GM21367 (cell line): ENCODE measurements at regions not wholly inside any gene's neighbourhood (a gene's known extent, or its start where the extent isn't known, plus 50 kb on each side); places are given as distances from the start of the nearest gene placed in this dataset.

Experiments used
- ATAC-seq: cut with Tn5 transposase; IDR thresholded peaks from one replicate; pipeline ENCODE4 v1.9.1; 2021; ENCODE audit not compliant: unreplicated experiment

DNA sequence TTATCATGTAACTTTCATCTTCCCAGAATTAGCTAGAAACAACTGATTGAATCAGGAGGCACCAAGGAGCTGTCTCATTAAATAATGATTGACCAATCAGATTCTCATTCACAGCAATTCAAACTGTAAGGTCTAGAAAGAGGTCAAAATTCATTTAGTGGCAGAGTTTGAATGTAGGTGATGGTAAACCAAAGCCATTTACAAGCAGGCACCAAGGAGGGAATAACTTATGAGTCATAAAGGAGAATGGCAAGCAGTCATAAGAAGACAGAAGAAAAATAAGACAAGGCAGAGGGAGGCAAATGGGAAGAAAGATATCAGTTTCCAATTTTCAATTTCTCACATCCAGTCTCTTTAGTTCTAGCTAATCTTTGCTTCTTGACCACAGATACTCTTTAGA, 52.9 kb upstream of the DEFB112 start:
- ATAC-seq: no peak

DNA sequence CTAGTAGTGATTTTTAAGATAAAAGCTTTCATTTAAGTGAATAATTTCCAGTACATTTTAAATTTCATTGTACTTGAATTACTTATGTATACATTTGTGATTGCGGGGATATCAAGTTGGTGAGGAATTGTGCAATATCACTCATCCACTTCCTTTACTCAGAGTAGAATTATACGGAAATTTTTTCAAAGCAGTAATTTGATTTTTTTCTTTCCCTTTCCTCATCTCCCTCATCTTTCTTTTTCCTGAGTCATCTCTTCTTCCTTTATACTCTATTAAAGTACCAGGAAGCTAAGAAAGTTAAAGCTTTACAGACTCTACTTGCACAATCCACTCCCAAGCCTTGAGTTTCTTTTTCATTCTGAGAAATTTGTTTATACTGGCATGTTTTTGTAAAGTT, 60.9 kb upstream of the DEFB112 start:
- ATAC-seq: no peak

DNA sequence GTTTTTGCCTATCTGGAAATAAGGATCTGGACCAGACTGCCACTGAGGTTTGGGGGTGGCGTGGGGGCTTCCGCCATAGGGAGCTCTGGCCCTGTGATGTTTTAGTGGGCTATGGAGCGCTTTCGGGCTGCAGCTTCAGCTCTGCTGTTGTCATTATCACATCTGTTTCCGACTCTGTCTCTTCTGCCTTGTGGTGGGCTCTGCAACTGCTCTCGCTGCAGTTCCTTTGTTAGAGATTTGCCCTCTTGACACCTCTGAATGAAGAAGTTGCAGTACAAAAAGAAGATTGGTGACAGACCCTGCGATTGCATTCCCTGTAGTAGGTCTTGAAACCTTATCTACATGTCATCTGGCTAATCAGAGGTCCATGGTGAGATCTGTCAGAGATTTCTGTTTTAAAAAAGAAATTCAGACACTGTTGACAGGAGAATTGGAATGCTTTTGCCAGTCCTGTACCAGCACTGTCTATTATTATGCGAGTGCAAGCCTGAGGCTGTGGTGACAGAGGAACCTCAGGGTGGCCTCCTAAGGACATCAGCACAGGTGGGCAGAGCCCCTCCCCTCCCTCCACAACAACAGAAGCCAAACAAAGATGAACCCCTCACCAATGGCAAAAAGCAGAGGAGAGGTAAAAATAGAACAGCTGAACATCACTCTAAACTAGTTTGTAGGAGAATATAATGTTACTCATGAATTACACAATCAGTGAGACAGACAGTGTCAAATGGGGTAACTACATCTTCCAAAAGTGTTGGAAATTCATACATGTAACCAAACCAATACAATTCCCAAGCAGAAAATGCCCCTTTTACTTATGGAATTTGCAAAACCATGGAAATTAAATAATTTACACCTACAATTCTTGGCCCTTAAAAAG, 63.5 kb upstream of the DEFB112 start:
- ATAC-seq: no peak

DNA sequence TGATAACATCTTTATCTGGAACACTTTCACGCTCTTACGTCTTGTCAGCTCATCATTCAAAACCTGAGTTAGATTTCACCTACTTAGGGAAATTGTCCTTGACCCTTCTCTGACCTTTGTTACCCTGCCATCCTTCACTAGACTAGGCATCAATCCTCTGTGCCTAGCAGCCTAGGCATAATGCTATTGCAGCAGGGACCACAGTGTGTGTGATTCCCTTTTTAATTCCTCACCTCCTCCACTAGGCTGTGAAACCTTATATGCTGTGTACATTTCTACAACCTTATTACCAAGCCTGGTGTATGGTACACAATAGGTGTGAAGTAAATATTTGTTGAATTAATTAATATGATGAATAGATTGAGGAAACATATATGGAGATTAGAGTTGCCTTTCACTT, 66.7 kb upstream of the DEFB112 start:
- no peak for ATAC-seq

DNA sequence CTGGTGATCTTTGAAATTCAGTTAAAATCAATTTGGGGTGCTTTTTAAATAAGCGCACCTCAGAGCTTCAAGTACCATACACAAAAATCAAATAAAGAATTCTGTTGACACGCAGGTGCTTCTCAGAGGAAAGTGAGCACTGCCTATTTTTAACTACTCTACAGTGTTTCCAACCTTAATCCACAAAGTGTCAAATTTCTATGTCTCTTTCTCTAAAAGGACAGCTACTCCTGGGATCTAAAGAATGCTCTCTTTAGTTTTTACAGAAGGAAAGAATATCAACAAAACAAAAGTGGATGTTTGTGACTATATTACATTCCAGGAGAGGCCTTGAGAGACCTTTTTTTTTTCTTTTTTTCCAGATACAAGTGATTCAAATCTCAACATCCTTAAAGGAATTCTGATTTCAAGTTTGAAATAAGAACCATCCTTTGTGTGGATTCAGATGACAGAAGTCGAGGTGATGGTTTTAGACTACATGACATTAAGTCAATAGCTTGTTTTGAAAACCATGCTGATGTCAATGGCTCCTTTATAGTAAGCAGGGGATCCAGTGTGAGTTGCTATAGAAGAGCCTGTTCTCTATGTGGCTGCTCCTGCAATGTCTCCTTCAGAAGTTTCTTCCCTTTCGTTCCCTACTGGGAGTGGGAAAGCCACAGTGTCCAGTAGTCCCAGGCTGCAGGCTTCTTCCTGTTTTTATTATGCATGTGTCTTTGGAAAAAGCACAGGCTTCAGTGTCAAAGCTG, 67.2 kb upstream of the DEFB112 start:
- no peak for ATAC-seq

DNA sequence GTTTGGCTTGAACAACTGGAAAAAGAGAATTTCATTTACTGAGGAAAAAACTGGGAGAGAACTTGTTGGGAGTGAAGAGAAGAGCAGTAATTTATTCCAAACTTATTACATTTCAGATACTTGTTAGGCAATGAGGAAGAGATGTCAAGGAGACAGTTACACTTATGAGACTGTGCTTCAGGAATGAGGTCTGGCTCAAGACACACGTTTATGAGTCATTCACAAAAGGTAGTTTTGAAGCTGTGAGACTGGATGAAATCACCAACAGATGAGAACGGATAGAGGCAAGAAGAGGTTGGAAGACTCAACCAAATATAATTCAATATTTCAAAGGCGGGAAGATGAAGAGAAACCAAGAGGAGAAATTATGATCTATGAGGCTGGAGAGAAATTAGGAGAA, 70.6 kb upstream of the DEFB112 start:
- no peak for ATAC-seq

DNA sequence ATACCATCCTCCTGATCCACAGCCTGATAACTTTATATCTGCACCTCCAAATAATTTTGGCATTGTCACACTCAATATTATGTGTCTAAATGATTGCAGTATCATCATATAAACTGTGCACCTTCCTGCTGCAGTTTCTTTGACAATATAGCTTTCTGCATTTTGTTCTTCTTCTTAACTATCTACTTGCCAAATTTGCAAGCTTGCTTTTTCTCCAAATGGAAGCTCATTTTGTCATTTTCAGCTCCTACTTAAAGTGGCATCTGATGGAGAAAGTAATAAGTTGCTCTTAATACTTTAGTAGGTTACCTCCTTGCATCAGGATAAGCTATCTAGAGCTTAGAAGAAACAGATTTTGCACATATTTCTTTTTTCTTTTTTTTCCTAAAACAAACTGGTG, 74.0 kb upstream of the DEFB112 start:
- ATAC-seq: no peak

DNA sequence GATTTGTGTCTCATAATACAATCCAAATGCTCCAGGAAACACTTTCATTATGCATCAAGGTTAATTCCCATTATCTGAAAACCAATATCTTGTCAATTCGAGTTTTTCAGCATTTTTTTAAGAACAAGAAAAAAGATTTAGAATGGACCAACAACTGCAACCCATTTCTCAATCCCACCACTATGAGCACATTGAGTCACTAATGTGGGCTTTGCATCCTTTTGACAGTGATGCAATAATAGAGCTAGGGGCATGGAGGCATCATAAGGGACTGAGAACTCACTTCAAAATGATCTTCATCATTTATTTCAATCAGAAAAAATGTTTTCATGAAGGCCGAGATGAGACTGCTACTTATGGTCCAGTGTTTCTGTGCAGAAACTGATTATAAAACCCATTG, 74.8 kb upstream of the DEFB112 start:
- no peak for ATAC-seq

DNA sequence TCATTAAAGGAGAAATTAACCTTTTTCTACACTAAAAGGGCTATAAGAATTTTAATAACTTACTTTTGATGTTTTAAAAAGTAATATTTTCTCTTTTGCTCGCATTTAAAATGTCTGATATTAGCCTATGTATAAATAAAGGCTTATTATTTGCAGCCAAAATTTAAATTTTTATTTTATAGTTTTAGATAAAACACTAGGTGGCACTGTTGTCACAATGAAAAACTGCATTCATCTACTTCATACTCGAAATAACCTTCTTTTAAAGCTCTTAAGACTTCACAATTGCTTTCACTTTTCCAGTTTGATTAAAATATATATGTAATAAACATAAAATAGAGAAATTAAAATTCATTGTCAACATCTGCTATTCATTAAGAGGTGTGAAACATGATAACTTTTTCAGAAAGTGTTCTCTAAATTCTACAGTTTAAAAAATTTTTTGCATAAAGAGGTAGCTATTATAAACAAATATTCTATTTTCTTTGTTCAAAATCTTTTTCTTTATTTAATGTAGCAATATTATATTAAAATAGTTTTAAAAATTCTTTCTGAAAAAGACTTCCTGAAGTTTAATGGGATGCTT, 78.8 kb upstream of the DEFB112 start:
- no peak for ATAC-seq

DNA sequence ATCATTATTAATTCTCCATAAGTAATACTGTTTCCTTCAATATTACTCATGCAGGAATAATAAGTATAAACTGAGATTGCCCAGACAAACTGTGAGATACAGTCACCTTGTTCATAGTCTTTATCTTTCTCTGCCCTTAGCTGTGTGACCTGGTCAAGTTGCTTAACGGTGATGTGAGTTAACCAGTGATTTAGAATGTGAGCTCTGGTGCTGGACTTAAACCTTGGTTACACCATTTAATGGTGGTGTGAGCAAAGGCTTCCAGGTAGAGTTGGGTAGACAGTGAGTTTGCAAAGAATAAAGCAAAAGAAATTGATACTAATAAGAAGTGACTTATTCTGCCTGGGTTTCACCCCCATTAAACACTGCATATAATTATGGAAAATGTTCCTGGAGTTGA, 86.2 kb upstream of the DEFB112 start:
- no peak for ATAC-seq

DNA sequence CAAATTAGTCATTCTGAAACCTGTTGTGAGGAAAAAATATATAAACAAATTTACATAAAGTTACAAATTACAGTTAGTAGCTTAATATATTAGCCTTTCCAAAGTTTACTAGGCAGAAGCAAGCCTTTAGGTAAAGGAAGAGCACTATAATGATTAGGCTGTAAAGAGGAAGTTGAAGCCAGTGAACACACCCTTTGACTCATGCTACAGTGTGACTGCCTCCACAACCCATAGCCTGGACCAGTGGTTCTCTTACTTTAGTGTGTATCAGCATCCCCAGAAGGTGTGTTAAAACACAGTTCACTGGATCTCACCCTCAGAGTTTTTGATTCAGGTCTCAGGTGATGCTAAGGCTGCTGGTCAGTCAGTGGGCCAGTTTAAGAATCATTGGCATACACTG, 91.4 kb upstream of the DEFB112 start:
- no peak for ATAC-seq

DNA sequence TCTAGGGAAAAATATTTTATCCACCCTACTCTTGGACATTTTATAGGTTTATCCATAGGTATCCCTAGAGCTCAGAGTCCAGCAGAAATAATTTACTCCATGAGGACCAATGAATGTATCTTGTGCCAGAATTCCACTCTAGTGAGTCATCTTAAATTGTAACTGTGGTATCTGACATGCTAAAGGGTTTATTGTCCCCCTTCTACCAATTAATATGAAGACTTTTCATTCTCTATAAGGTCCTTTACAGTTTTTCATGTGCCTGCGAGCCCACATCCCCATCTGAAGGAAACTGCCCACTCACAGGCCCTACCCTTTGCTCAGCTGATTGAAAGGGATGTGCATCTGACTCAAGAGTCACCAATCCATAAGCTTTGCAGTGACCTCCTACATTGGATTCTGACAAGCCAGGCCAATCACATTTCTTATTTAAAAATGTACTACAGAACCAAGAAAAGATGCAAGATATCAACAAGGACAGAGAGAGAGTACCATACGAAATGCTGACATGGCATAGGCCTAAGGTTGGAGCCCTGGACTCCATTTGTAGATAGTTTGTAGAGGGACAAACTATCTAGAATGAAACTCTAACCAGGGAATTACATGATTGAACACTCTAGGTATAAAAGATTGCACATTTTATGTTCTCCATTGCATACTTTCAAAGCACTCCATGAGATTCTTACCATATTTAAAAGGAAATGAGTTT, 93.4 kb upstream of the DEFB112 start:
- no peak for ATAC-seq

DNA sequence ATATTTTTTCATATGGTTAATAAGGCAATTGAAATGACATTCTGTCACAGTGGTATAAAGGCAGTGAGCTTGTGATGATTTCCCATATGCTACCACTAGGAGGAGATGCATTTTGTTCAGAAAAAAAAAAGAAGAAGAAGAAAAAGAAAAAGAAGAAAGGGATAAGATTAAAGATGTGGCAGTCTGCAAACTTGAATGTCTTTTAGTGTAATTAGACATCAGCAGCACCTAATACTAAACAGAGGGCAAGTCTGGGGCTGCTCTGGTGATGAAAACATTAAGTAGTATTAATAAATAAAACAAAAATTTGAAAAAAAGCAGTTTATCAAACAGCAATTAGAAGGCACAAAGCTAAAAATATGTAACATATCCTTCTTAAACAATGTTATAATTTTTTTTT, 95.4 kb upstream of the DEFB112 start:
- ATAC-seq: no peak

DNA sequence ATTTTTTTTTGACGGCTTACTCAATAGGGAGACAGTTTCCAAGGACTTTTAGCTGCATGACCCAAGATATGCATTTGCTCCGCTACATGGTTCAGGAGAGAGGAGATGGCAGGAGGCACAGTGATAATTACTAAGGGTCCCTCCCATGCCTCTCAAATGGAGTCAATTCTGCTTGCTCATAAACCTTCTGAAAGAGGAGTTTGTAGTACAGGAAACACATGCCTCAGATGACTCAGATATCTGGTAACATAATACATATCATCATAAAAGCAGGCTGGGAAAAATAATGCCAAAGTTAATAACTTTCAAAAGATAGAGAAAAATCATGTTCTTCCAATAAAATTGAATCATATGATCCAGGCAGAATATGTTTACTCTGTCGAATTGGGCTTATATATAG, 97.6 kb upstream of the DEFB112 start:
- no peak for ATAC-seq

DNA sequence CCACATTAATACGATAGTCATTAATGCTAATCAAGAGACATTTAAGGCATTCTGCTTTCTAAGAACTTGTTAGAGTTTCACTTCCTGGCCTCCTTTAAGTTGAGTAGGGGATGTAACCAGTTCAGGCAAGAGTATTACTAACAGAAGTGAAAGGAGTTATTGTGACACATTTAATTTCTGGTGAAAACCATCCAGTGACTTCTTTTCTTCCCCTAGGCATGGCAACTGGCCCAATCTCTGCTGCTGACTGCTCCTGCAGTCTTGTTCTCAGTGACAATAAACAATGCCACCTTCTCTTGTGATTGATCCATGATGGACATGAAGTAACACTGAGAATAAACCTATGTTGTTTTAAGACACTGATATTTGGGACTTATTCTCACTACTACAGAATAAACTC, 130.9 kb upstream of the DEFB112 start:
- no peak for ATAC-seq

DNA sequence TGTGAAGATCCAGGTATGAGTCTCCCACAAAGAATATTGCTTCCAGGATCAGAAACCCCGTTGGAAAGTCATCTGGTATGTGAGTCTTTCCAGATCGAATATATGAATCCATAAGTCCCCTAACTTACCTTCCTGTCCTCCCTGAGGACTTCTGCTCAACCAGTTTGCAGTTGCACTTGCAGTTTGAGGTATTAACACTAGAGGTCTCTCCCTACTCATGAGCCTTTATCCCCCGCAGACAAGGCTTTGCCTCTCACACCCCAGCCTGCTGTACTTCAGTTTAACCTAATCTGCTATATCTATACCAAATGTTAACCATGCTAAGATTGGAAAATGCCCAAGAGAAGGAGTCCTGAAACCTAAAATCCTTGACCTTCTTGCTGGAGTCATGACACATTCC, 135.3 kb upstream of the DEFB112 start:
- ATAC-seq: no peak

DNA sequence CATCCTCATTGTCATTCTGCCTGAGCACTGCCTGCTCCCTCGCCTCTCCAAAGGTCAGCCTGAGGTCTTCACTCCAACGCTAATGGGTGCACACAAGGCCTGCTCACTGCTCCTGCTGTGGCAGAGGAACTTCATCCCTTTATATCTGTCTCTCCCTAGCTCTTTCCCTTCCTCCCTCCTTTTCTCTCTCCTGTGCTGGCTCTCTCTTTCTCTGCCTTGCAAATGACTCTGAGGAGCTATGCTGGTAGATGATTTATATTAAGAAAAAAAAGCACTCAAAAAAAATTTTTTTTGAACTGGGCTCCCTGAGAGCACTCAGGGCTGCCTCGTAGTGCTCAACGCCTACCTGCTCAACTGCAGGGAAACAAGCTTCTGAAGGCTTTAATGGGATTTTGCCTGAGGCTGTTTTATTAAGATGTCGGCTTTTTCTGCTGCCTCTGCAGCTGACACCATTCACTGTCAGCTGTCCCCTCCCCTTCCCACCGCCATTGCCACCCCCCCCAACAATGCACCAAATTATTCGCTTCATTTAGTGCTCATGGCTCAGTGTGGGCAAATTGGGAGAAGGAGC, 137.7 kb upstream of the DEFB112 start:
- ATAC-seq: no peak

DNA sequence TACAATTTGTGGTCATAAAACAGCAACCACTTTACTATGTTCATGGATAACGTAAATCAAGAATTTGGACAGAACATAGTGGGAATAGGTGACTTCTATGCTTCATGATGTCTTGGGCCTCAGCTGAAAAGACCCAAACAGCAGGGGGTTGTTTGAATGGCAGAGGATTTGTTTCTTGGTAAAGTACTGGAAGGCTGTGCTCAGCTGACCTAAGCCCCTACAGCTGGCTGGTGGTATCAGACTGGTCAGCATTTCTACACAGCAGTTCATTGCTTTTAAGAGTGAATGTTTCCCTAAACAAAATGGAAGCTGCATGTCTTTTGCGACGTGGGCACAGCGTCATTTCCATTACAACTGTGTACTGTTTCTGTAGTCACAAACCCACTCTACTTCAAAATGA, 148.5 kb upstream of the DEFB112 start:
- ATAC-seq: no peak

DNA sequence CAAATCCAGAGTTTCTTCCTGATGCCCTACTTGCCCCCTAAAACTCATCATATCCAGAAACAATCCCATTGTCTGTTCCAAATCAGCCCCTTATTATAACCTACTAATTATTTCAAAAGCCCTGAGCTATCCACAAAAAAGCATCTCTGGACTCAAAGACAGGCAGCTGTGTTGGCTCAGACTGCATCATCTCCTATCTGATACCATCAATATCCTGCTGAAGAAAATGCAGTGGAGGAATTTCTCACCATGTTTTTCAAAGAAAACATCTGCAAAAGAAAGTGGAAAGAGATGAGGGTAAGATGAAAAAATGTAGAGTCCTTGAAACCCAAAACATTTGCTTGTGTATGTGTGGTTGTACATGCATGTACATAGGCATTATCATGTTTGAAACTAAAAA, 153.0 kb upstream of the DEFB112 start:
- ATAC-seq: no peak

DNA sequence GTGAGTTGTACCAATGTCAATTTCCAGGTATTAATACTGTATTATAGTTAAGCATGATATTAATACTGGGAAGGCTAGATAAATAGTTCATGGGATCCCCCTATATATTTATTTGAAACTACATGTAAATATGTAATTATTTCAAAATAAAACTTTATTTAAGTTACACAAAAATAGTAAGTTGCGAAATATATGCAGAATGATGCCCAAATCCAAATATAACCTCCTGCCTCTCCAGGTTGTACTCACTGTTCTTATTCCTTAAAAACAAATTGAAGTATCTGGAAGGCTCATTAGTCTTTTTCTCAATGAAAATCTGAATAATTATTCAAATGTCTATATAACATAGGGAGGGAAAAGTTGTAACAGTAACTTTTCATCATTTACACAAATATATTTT, 161.9 kb upstream of the DEFB112 start:
- ATAC-seq: no peak

DNA sequence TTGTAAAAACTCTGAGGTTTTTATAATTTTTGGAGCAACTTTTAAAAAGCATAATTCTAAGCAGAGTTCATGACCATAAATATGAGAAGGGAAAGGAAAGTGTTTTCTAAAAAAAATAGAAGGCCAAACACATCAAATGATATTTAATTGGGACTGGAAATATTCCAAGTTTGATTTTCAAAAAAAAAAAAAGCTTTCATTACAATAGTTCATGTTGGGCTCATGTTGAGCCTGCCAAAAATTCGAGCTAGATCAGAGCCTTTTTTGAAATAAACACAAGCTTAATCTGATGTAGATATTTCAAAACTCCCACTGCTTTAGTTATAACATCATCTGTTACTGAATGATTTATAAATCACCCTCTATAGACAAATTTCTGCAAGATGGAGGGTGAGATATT, 163.4 kb upstream of the DEFB112 start:
- no peak for ATAC-seq
